SKM-1 (cell line): ENCODE measurements at regions not wholly inside any gene's neighbourhood (a gene's known extent, or its start where the extent isn't known, plus 50 kb on each side); places are given as distances from the start of the nearest gene placed in this dataset.
"Not testable (repeated sequence)": the region's sequence is repeated elsewhere in the genome, so short reads cannot be mapped to it uniquely, and the experiment has no call there.

Source experiments
- DNase-seq: peaks from one replicate; lab custom pipeline; 2025; ENCODE audit not compliant: unreplicated experiment; lab: John Stamatoyannopoulos, UW

GRCh38 chr13:34349091-34349722 lies 531.3 kb downstream of the RFC3 start:
- no peak for DNase-seq

DNA sequence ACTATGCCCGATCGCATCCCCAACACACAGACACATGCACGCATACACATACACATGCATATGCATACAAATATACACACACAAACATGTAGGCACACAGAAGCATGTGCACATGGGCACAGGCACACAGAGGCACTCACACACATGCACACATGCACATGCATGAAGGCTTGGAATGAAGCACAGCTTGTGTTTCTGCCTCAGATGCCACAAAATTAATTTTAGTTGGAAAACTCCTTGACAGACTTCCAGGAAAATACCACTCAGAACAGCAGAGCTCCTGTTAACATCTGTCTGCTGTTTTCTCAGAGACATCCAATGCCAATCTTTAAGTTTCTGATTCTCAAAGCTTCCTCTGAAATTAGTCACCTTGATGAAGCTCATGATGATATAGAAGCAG lies 532.7 kb downstream of the RFC3 start:
- DNase-seq, result no peak

DNA sequence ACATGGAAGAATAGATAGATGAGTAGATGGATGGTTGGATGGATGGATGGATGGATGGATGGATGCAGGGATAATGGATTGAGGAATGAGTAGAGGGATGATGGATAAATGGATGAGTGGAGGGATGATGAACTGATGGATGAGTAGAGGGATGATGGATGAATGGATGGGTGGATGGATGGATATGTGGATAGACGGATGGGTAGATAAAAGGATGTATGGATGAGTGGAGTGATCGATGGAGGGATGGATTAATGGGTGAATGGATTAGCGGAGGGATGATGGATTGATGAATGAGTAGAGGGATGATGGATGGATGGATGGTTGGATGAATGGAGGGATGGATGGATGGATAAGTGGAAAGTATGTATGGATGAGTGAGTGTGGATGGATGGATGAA lies 533.2 kb downstream of the RFC3 start:
- no peak for DNase-seq

GRCh38 chr13:34352958-34353357 lies 535.0 kb downstream of the RFC3 start:
- DNase-seq, result no peak

- DNase-seq, result no peak
Measured at GRCh38 chr13:34356686-34357434, 538.9 kb downstream of the RFC3 start.

DNA sequence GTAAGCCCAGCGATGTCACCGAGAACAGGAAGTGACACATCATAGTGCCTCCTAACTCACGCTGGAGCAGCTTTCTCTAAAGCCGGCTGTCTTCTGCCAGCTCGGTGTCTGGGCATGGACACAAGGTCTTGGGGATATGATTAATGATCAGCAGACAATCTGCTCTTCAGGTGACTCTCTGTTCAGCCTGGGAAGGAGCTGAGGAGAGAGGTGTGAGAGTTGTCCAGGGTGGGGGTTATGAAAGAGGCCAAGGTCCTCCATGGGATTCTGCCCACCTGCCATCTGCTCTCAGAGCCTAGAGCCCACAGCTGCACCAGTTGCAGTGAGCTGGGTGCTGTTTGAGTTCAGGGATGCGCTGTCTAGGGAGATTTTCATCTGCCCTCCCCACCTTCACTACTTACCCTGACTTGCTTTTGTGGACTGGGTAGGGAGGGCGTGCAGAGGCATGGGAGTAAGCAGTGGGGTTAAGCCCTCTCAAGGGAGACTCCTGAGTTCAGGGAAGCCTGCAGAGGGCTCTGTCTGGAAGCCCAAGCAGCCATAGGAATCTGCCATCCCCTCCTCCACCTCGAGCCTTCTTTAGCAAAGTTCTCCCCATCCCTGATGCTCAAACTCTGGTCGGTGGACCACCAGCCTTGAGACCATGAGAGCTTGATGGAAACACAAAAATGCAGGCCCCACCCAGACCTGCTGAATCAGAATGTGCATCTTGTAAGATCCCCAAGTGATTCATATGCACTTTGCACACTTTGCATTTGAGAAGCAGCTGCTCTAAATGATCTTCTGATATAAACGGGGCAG lies 539.7 kb downstream of the RFC3 start:
- DNase-seq, result no peak

GRCh38 chr13:34358811-34359513 lies 541.0 kb downstream of the RFC3 start:
- no peak for DNase-seq

GRCh38 chr13:34360702-34361101 lies 542.8 kb downstream of the RFC3 start:
- DNase-seq, result no peak

DNA sequence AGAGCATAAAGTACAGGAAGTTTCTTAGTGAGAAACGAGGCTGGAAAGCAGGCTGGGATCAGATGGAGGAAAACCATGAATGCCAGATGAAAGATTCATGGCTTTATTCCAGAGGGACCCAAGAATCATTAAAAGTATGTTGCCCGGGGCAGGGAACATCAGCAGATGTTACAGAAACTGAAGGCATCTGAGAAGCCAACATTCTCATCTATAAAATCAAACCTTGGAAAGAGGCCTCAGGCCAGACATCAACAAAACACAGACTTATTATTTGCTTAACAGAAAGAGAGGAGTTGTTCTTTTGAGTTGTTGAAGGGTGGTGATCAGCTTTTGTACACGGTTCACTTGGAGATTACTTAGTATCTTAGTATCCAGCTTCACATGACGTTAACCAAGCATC lies 543.6 kb downstream of the RFC3 start:
- no peak for DNase-seq

GRCh38 chr13:34363266-34363665 lies 545.3 kb downstream of the RFC3 start:
- no peak for DNase-seq

DNA sequence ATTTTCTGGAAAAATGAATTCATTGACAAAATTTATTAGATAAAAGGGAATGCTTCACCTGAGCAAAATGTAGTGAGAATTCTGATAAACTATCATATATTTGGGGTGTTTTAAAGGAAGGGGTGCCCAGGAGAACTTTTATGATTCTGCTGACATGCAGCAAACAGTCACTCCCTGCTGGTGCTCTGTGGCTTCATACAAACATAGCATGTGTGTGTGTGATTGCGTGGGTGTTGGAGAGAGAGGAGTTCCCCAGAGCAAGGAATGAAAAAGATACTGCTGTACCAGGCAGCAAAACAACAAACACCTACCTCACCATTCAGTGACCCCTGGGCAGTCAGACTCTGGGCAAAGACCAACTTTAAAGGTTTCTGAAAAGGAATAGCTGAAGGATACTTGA lies 546.7 kb downstream of the RFC3 start:
- DNase-seq, result no peak

DNA sequence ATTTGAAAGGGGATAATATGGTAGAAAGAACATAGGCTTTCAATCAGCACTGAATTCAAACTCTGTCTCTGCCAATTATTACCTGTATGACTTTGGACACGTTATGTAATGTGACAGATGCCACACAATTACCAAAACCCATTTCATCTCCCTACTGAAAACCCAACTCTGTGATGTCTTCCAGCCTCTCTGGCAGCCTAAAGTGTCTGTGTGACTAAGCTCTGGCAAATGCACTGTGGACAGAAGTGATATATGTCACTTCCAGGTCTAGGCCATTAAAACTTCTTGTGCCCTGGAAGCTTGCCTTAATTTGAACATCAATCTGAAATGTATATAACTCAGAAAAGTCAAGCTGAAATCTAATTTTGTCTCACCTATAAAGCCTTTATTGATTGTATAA lies 552.0 kb downstream of the RFC3 start:
- DNase-seq, result no peak

- DNase-seq, result no peak
Measured at GRCh38 chr13:34371108-34371507, 553.2 kb downstream of the RFC3 start.

DNA sequence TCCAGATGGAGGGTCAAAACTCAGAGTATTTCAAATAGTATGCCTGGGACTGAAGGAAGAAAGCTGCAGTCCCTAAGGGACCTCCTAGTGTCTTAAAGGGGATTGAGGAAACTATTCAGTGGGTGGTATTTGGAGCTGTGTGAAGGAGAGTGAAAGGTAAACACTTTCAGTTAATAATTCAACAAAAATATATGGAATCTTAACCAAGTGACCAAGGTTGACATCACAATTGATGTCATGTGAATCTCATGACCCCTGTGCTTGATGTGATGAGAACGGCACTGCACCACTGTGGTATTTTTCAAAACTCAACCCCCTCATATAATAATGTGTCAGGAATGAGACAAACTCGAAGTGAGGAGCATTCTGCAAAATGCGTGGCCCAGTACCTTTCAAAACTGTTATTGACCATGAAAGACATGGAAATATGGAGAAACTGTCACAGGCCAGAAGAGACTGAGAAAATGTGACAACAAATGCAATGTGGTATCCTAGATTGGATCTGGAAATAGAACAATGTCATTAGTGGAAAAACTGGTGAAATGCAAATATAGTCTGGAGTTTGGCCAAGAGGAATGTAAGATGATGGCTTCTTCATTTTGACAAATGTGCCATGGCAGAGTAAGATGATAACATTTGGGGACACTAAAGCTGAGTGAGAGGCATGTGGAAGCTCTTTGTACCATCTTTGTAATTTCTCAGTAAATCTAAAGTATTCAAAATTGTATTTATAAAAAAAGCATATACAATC lies 553.9 kb downstream of the RFC3 start:
- no peak for DNase-seq

GRCh38 chr13:34372581-34372980 lies 554.6 kb downstream of the RFC3 start:
- DNase-seq, result no peak

GRCh38 chr13:34376483-34376882 lies 558.5 kb downstream of the RFC3 start:
- no peak for DNase-seq

GRCh38 chr13:34381228-34381627 lies 560.8 kb upstream of the NBEA start:
- DNase-seq, result no peak

- DNase-seq, result no peak
Measured at GRCh38 chr13:34383728-34384127, 558.3 kb upstream of the NBEA start.

GRCh38 chr13:34386229-34386628 lies 555.8 kb upstream of the NBEA start:
- not testable (repeated sequence) for DNase-seq

- no peak for DNase-seq
Measured at GRCh38 chr13:34391076-34391475, 551.0 kb upstream of the NBEA start.

DNA sequence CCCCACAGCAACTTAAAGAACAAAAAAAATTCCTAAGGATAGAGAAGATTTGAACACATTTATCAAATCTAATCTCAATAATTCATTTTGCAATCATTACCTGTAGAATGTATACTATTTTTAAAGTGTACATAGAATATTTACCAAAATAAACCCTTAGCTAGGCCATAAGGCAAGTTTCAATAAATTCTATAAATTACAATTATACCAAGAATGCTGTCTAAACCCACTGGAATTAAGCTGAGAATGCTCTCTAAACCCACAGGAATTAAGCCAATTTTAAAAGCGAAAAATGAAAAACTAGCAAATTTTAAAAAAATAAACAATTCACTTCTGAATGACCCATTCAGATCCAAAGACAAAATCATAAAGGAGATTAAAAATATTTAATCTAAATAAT lies 540.4 kb upstream of the NBEA start:
- DNase-seq, result no peak
